HepG2 (cell line): ENCODE measurements at regions not wholly inside any gene's neighbourhood (a gene's known extent, or its start where the extent isn't known, plus 50 kb on each side); places are given as distances from the start of the nearest gene placed in this dataset.

ENCODE experiments used
- FOXK1 ChIP-seq: sonication (generic); formaldehyde crosslinking; IDR thresholded peaks from 2 replicates; pipeline ENCODE4 v1.4.0; 2020; ENCODE audit warnings: low read depth, missing genetic modification reagents, borderline replicate concordance
- SP4 ChIP-seq: sonication (generic); formaldehyde crosslinking; IDR thresholded peaks from 2 replicates; pipeline ENCODE4 v1.8.1; 2023; ENCODE audit warnings: mild to moderate bottlenecking, missing genetic modification reagents
- ZNF770 ChIP-seq: sonication (generic); formaldehyde crosslinking; IDR thresholded peaks from 2 replicates; pipeline ENCODE4 v1.5.0; 2020; ENCODE audit warnings: mild to moderate bottlenecking, missing genetic modification reagents
- TF ChIP-seq, protein P1 (sequence below), 2 experiments: IDR thresholded peaks; 2 replicates each; pipeline ENCODE4 v1.6.1; 2011 to 2012; ENCODE audit warnings: low read length in 2 of 2, borderline replicate concordance in 1 of 2, low read depth in 1 of 2, mild to moderate bottlenecking in 1 of 2, moderate library complexity in 1 of 2
- TF ChIP-seq, protein P2 (sequence below): sonication (generic); formaldehyde crosslinking; IDR thresholded peaks from 2 replicates; pipeline ENCODE4 v1.4.0; 2020; ENCODE audit warnings: mild to moderate bottlenecking, missing genetic modification reagents

DNA sequence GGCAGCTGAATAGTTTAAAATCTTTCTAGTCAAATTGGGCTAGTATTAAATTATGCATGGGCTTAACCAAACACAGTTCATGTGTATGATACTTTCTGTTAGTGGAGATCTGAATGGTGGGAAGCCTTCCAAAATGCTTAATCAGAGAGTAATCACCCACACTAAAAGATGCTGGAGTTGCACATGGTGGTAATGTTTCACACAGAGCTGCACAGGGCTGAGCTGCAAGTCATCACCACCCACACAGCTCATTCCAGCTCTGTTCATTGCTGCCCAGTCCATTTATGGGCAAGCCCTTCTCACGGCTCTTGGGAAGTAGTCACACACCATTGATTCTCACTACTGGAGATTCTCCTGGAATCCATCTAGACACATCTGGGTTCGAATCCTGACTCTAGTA, 351.5 kb upstream of the KCNN2 start:
- TF ChIP-seq, protein P1, sequence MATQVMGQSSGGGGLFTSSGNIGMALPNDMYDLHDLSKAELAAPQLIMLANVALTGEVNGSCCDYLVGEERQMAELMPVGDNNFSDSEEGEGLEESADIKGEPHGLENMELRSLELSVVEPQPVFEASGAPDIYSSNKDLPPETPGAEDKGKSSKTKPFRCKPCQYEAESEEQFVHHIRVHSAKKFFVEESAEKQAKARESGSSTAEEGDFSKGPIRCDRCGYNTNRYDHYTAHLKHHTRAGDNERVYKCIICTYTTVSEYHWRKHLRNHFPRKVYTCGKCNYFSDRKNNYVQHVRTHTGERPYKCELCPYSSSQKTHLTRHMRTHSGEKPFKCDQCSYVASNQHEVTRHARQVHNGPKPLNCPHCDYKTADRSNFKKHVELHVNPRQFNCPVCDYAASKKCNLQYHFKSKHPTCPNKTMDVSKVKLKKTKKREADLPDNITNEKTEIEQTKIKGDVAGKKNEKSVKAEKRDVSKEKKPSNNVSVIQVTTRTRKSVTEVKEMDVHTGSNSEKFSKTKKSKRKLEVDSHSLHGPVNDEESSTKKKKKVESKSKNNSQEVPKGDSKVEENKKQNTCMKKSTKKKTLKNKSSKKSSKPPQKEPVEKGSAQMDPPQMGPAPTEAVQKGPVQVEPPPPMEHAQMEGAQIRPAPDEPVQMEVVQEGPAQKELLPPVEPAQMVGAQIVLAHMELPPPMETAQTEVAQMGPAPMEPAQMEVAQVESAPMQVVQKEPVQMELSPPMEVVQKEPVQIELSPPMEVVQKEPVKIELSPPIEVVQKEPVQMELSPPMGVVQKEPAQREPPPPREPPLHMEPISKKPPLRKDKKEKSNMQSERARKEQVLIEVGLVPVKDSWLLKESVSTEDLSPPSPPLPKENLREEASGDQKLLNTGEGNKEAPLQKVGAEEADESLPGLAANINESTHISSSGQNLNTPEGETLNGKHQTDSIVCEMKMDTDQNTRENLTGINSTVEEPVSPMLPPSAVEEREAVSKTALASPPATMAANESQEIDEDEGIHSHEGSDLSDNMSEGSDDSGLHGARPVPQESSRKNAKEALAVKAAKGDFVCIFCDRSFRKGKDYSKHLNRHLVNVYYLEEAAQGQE (IDR thresholded peaks at IDR 0.05; ENCODE audit: borderline replicate concordance in 1 of 2, low read depth in 1 of 2, low read length in 2 of 2): no peak
- no peak for TF ChIP-seq ZNF770
- no peak for TF ChIP-seq FOXK1
- TF ChIP-seq, protein P2, sequence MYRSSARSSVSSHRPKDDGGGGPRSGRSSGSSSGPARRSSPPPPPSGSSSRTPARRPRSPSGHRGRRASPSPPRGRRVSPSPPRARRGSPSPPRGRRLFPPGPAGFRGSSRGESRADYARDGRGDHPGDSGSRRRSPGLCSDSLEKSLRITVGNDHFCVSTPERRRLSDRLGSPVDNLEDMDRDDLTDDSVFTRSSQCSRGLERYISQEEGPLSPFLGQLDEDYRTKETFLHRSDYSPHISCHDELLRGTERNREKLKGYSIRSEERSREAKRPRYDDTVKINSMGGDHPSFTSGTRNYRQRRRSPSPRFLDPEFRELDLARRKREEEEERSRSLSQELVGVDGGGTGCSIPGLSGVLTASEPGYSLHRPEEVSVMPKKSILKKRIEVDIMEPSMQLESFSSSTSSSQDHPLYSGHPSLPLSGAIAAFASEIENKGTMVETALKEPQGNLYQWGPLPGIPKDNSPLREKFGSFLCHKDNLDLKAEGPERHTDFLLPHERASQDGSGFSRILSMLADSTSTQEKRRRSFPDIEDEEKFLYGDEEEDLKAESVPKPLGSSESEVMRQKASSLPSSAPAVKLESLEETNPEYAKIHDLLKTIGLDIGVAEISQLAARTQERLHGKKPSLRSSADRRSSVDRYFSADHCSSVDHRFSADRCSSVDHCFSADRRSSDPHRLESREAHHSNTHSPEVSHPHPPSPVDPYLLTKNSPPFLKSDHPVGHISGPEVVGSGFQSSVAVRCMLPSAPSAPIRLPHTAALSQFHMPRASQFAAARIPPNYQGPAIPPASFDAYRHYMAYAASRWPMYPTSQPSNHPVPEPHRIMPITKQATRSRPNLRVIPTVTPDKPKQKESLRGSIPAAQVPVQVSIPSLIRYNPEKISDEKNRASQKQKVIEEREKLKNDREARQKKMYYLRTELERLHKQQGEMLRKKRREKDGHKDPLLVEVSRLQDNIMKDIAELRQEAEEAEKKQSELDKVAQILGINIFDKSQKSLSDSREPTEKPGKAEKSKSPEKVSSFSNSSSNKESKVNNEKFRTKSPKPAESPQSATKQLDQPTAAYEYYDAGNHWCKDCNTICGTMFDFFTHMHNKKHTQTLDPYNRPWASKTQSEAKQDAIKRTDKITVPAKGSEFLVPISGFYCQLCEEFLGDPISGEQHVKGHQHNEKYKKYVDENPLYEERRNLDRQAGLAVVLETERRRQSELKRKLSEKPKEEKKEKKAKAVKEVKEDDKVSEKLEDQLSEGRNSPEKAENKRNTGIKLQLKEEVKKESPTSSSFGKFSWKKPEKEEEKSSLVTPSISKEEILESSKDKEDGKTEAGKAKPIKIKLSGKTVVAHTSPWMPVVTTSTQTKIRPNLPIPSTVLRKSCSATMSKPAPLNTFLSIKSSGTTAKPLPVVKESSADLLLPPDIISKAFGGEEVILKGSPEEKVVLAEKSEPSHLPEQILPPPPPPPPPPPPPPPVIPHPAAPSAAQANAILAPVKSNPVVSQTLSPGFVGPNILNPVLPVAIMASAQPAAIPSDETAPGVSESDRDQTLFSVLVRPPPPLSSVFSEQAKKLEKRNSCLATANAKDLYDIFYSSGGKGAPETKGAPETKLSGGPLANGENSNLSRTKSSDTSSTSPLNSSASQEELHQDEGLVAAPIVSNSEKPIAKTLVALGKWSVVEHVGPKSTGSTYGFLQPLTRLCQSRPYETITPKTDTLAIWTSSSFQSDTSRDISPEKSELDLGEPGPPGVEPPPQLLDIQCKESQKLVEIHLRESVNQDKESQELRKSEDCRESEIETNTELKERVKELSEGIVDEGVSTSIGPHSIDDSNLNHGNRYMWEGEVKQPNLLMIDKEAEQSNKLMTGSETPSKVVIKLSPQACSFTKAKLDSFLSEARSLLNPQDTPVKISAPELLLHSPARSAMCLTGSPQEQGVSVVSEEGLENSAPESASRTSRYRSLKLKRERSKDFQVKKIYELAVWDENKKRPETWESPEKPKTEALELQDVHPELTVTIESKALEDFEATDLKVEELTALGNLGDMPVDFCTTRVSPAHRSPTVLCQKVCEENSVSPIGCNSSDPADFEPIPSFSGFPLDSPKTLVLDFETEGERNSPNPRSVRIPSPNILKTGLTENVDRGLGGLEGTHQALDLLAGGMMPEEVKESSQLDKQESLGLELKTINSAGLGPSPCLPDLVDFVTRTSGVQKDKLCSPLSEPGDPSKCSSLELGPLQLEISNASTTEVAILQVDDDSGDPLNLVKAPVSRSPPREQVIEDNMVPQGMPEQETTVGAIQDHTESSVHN (CRISPR knock-in tag): no peak
- TF ChIP-seq SP4: no peak
